ENCODE measurements at regions not wholly inside any gene's neighbourhood (a gene's known extent, or its start where the extent isn't known, plus 50 kb on each side); places are given as distances from the start of the nearest gene placed in this dataset.

- H3K36me3 Mint-ChIP-seq: no peaks in the 10 kb centered on the region
- H3K9me3 Mint-ChIP-seq: no peaks in the 10 kb centered on the region
- H3K27ac Mint-ChIP-seq: no peak overlapping the region
- no peak for DNase-seq
- peaks cover 5% of the 10 kb centered on the region for H3K4me1 Mint-ChIP-seq
- CTCF ChIA-PET: no interaction called here
- H3K27me3 Mint-ChIP-seq: no peaks in the 10 kb centered on the region
- no peak overlapping the region for H3K4me3 Mint-ChIP-seq
Measured at GRCh38 chr3:72474775-72475174, 373.5 kb downstream of the SHQ1 start.

GRCh38 chr3:72473156-72473555, 375.1 kb downstream of the SHQ1 start:
- no peaks in the 10 kb centered on the region for H3K36me3 Mint-ChIP-seq
- no peak overlapping the region for H3K27ac Mint-ChIP-seq
- no peaks in the 10 kb centered on the region for H3K9me3 Mint-ChIP-seq
- CTCF ChIA-PET: interaction anchor here (1.3 kb wide), 1 partner anchor 25 kb away, joined by 3 read pairs; no protein-coding TSS in a partner anchor
- no peak overlapping the region for H3K4me3 Mint-ChIP-seq
- DNase-seq: no peak
- no peaks in the 10 kb centered on the region for H3K27me3 Mint-ChIP-seq
- H3K4me1 Mint-ChIP-seq: peaks cover 5% of the 10 kb centered on the region

GRCh38 chr3:72470904-72471417, 377.3 kb downstream of the SHQ1 start:
- Mint-ChIP-seq H3K27ac (peak overlapping the region; percentile 37), H3K4me3 (no peak overlapping the region), H3K27me3 (peaks cover 3% of the 10 kb centered on the region), H3K9me3 (no peaks in the 10 kb centered on the region), H3K36me3 (no peaks in the 10 kb centered on the region), H3K4me1 (peaks cover 5% of the 10 kb centered on the region)
- CTCF ChIA-PET: no interaction called here
- DNase-seq: no peak

- Mint-ChIP-seq H3K27ac (no peak overlapping the region), H3K4me1 (no peaks in the 10 kb centered on the region), H3K4me3 (no peak overlapping the region), H3K9me3 (no peaks in the 10 kb centered on the region), H3K27me3 (peaks cover 15% of the 10 kb centered on the region), H3K36me3 (no peaks in the 10 kb centered on the region)
- CTCF ChIA-PET: interaction anchor here (1.2 kb wide), 1 partner anchor 200 kb away, joined by 3 read pairs; no protein-coding TSS in a partner anchor
- no peak for DNase-seq
Measured at GRCh38 chr3:72465853-72466252, 382.4 kb downstream of the SHQ1 start.

GRCh38 chr3:72463083-72463482, 385.2 kb downstream of the SHQ1 start:
- Mint-ChIP-seq H3K27ac (no peak overlapping the region), H3K27me3 (peaks cover 25% of the 10 kb centered on the region), H3K4me1 (no peaks in the 10 kb centered on the region), H3K4me3 (no peak overlapping the region), H3K36me3 (no peaks in the 10 kb centered on the region), H3K9me3 (no peaks in the 10 kb centered on the region)
- no peak for DNase-seq
- CTCF ChIA-PET: no interaction called here

- no peaks in the 10 kb centered on the region for H3K36me3 Mint-ChIP-seq
- no peak overlapping the region for H3K4me3 Mint-ChIP-seq
- H3K9me3 Mint-ChIP-seq: no peaks in the 10 kb centered on the region
- peaks cover 25% of the 10 kb centered on the region for H3K27me3 Mint-ChIP-seq
- CTCF ChIA-PET: no interaction called here
- no peak overlapping the region for H3K27ac Mint-ChIP-seq
- no peak for DNase-seq
- H3K4me1 Mint-ChIP-seq: no peaks in the 10 kb centered on the region
Measured at GRCh38 chr3:72462595-72463011, 385.6 kb downstream of the SHQ1 start.

- CTCF ChIA-PET: no interaction called here
- Mint-ChIP-seq H3K27ac (no peak overlapping the region), H3K36me3 (no peaks in the 10 kb centered on the region), H3K4me1 (no peaks in the 10 kb centered on the region), H3K27me3 (peaks cover 22% of the 10 kb centered on the region), H3K9me3 (no peaks in the 10 kb centered on the region), H3K4me3 (no peak overlapping the region)
- no peak for DNase-seq
Measured at GRCh38 chr3:72461787-72462186, 386.5 kb downstream of the SHQ1 start.

GRCh38 chr3:72460205-72461174, 387.8 kb downstream of the SHQ1 start:
- no peak overlapping the region for H3K4me3 Mint-ChIP-seq
- H3K36me3 Mint-ChIP-seq: no peaks in the 10 kb centered on the region
- no peak for DNase-seq
- no peak overlapping the region for H3K27ac Mint-ChIP-seq
- H3K9me3 Mint-ChIP-seq: no peaks in the 10 kb centered on the region
- CTCF ChIA-PET: interaction anchor here (0.6 kb wide), 1 partner anchor 127 kb away, joined by 3 read pairs; no protein-coding TSS in a partner anchor
- peaks cover 2% of the 10 kb centered on the region for H3K4me1 Mint-ChIP-seq
- peaks cover 22% of the 10 kb centered on the region for H3K27me3 Mint-ChIP-seq

GRCh38 chr3:72459588-72459987, 388.7 kb downstream of the SHQ1 start:
- H3K36me3 Mint-ChIP-seq: no peaks in the 10 kb centered on the region
- no peaks in the 10 kb centered on the region for H3K9me3 Mint-ChIP-seq
- H3K4me3 Mint-ChIP-seq: no peak overlapping the region
- CTCF ChIA-PET: no interaction called here
- no peak for DNase-seq
- no peak overlapping the region for H3K27ac Mint-ChIP-seq
- H3K27me3 Mint-ChIP-seq: peaks cover 22% of the 10 kb centered on the region
- peaks cover 8% of the 10 kb centered on the region for H3K4me1 Mint-ChIP-seq

GRCh38 chr3:72458375-72458774, 389.9 kb downstream of the SHQ1 start:
- H3K9me3 Mint-ChIP-seq: no peaks in the 10 kb centered on the region
- no peaks in the 10 kb centered on the region for H3K36me3 Mint-ChIP-seq
- CTCF ChIA-PET: no interaction called here
- no peak overlapping the region for H3K4me3 Mint-ChIP-seq
- H3K27ac Mint-ChIP-seq: no peak overlapping the region
- no peak for DNase-seq
- peaks cover 23% of the 10 kb centered on the region for H3K27me3 Mint-ChIP-seq
- H3K4me1 Mint-ChIP-seq: peaks cover 8% of the 10 kb centered on the region

GRCh38 chr3:72454441-72454840, 393.8 kb downstream of the SHQ1 start:
- CTCF ChIA-PET: no interaction called here
- H3K4me1 Mint-ChIP-seq: peaks cover 8% of the 10 kb centered on the region

GRCh38 chr3:72453706-72454105, 394.5 kb downstream of the SHQ1 start:
- CTCF ChIA-PET: no interaction called here
- Mint-ChIP-seq H3K36me3 (no peaks in the 10 kb centered on the region), H3K27me3 (peaks cover 40% of the 10 kb centered on the region), H3K9me3 (no peaks in the 10 kb centered on the region), H3K4me3 (no peak overlapping the region), H3K4me1 (peaks cover 8% of the 10 kb centered on the region), H3K27ac (no peak overlapping the region)
- DNase-seq: no peak

More at GRCh38 chr3:72454441-72454840, 393.8 kb downstream of the SHQ1 start:
- Mint-ChIP-seq H3K27me3 (peaks cover 47% of the 10 kb centered on the region), H3K36me3 (no peaks in the 10 kb centered on the region), H3K27ac (no peak overlapping the region), H3K4me3 (no peak overlapping the region), H3K9me3 (no peaks in the 10 kb centered on the region)
- no peak for DNase-seq

- Mint-ChIP-seq H3K27ac (no peak overlapping the region), H3K36me3 (no peaks in the 10 kb centered on the region), H3K4me1 (peaks cover 10% of the 10 kb centered on the region), H3K9me3 (no peaks in the 10 kb centered on the region), H3K4me3 (no peak overlapping the region), H3K27me3 (peaks cover 48% of the 10 kb centered on the region)
- CTCF ChIA-PET: no interaction called here
- DNase-seq: no peak
Measured at GRCh38 chr3:72452745-72453144, 395.5 kb downstream of the SHQ1 start.

- no peak for DNase-seq
- no peaks in the 10 kb centered on the region for H3K36me3 Mint-ChIP-seq
- peaks cover 11% of the 10 kb centered on the region for H3K4me1 Mint-ChIP-seq
- H3K9me3 Mint-ChIP-seq: no peaks in the 10 kb centered on the region
- no peak overlapping the region for H3K4me3 Mint-ChIP-seq
- H3K27me3 Mint-ChIP-seq: peaks cover 48% of the 10 kb centered on the region
- CTCF ChIA-PET: no interaction called here
- no peak overlapping the region for H3K27ac Mint-ChIP-seq
Measured at GRCh38 chr3:72451841-72452240, 396.4 kb downstream of the SHQ1 start.

- Mint-ChIP-seq H3K36me3 (peaks cover 15% of the 10 kb centered on the region), H3K4me1 (peaks cover 22% of the 10 kb centered on the region), H3K4me3 (no peak overlapping the region), H3K9me3 (no peaks in the 10 kb centered on the region), H3K27ac (no peak overlapping the region), H3K27me3 (peaks cover 48% of the 10 kb centered on the region)
- CTCF ChIA-PET: no interaction called here
- DNase-seq: no peak
Measured at GRCh38 chr3:72449551-72449950, 398.7 kb downstream of the SHQ1 start.

Data from activated naive CD4-positive, alpha-beta T cell treated with anti-CD3 and anti-CD28 coated beads, Interleukin-2, amount 10 ng/mL, durations not matched to agents 7 days and 5 days (primary cell).